WTC11 (cell line): ENCODE measurements at regions not wholly inside any gene's neighbourhood (a gene's known extent, or its start where the extent isn't known, plus 50 kb on each side); places are given as distances from the start of the nearest gene placed in this dataset.

Experiments
- ATAC-seq: fragments of 200-7000 bp; cut with Tn5 transposase; 2 replicates; pipeline ENCODE4 v1.10.0; 2021; ENCODE audit warnings: mild to moderate bottlenecking, moderate library complexity
- CTCF ChIA-PET: fragments of 300-600 bp; sonication (Branson Sonifier 250); formaldehyde crosslinking; loops from one replicate; lab custom pipeline; 2021; ENCODE audit warnings: antibody characterized with exemption; lab: Charles Lee
- POLR2A ChIA-PET: fragments of 350-600 bp; sonication (Branson Sonifier 250); formaldehyde crosslinking; loops from one replicate; lab custom pipeline; 2021; ENCODE audit warnings: antibody characterized with exemption; lab: Charles Lee
- DNase-seq: peaks from one replicate; pipeline ENCODE4 v3.0.0; 2021; ENCODE audit warnings: low spot score
- H3K27ac Mint-ChIP-seq: 2 replicates; pipeline ENCODE4 v1.8.0; 2021; ENCODE audit warnings: mixed read lengths
- H3K27me3 Mint-ChIP-seq: 2 replicates; pipeline ENCODE4 v1.8.0; 2021; ENCODE audit warnings: low read depth, mild to moderate bottlenecking, moderate library complexity, mixed read lengths
- H3K36me3 Mint-ChIP-seq: 2 replicates; pipeline ENCODE4 v1.8.0; 2021; ENCODE audit warnings: mixed read lengths
- H3K4me1 Mint-ChIP-seq: 2 replicates; pipeline ENCODE4 v1.8.0; 2022; ENCODE audit warnings: mixed read lengths
- H3K4me3 Mint-ChIP-seq: 2 replicates; pipeline ENCODE4 v1.8.0; 2021; ENCODE audit warnings: mild to moderate bottlenecking, moderate library complexity, mixed read lengths
- H3K9me3 Mint-ChIP-seq: 2 replicates; pipeline ENCODE4 v1.8.0; 2021; ENCODE audit warnings: mixed read lengths
- ELF4 ChIP-seq: sonication (generic); formaldehyde crosslinking; IDR thresholded peaks from 2 replicates; pipeline ENCODE4 v1.8.1; 2022; ENCODE audit warnings: low read depth, mild to moderate bottlenecking, moderate library complexity, missing genetic modification reagents
- EMX1 ChIP-seq: fragments of 250-450 bp; sonication (Bioruptor Pico); IDR thresholded peaks from 2 replicates; pipeline ENCODE4 v1.8.0; 2021; ENCODE audit warnings: mild to moderate bottlenecking
- ESRRA ChIP-seq: sonication (generic); formaldehyde crosslinking; IDR thresholded peaks from 2 replicates; pipeline ENCODE4 v1.8.1; 2022; ENCODE audit warnings: mild to moderate bottlenecking, missing genetic modification reagents, borderline replicate concordance
- HMGA2 ChIP-seq: fragments of 250-450 bp; sonication (Bioruptor Pico); IDR thresholded peaks from 2 replicates; pipeline ENCODE4 v1.4.0; 2021; ENCODE audit warnings: mild to moderate bottlenecking, moderate library complexity
- KAT7 ChIP-seq: sonication (generic); formaldehyde crosslinking; IDR thresholded peaks from 2 replicates; pipeline ENCODE4 v1.8.1; 2023; ENCODE audit warnings: missing genetic modification reagents, mild to moderate bottlenecking, borderline replicate concordance
- MXD4 ChIP-seq: fragments of 250-450 bp; sonication (Bioruptor Pico); IDR thresholded peaks from 2 replicates; pipeline ENCODE4 v1.8.0; 2021; ENCODE audit warnings: mild to moderate bottlenecking, moderate library complexity, borderline replicate concordance
- NFATC4 ChIP-seq: fragments of 250-450 bp; sonication (Bioruptor Pico); IDR thresholded peaks from 2 replicates; pipeline ENCODE4 v1.9.0; 2021; ENCODE audit warnings: mild to moderate bottlenecking
- NR2C2 ChIP-seq: sonication (generic); formaldehyde crosslinking; IDR thresholded peaks from 2 replicates; pipeline ENCODE4 v1.8.0; 2022; ENCODE audit warnings: mild to moderate bottlenecking, missing genetic modification reagents
- SMAD4 ChIP-seq: sonication (generic); formaldehyde crosslinking; IDR thresholded peaks from 2 replicates; pipeline ENCODE4 v1.8.0; 2022; ENCODE audit warnings: mild to moderate bottlenecking, missing genetic modification reagents
- ZBTB21 ChIP-seq: sonication (generic); formaldehyde crosslinking; IDR thresholded peaks from 2 replicates; pipeline ENCODE4 v1.8.1; 2023; ENCODE audit warnings: mild to moderate bottlenecking, missing genetic modification reagents, borderline replicate concordance
- ZNF396 ChIP-seq: fragments of 250-450 bp; sonication (Bioruptor Pico); IDR thresholded peaks from 2 replicates; pipeline ENCODE4 v1.8.0; 2021; ENCODE audit warnings: mild to moderate bottlenecking, moderate library complexity, borderline replicate concordance
- ZNF416 ChIP-seq: fragments of 250-450 bp; sonication (Bioruptor Pico); IDR thresholded peaks from 2 replicates; pipeline ENCODE4 v1.9.0; 2021; ENCODE audit warnings: mild to moderate bottlenecking, inconsistent platforms
- TF ChIP-seq, protein P1 (sequence below): sonication (generic); formaldehyde crosslinking; IDR thresholded peaks from 2 replicates; pipeline ENCODE4 v1.8.0; 2023; ENCODE audit warnings: missing genetic modification reagents, mild to moderate bottlenecking, borderline replicate concordance
- TF ChIP-seq, protein P2 (sequence below): sonication (generic); formaldehyde crosslinking; IDR thresholded peaks from 2 replicates; pipeline ENCODE4 v1.8.0; 2022; ENCODE audit warnings: missing genetic modification reagents
- TF ChIP-seq, protein P3 (sequence below): sonication (generic); formaldehyde crosslinking; IDR thresholded peaks from 2 replicates; pipeline ENCODE4 v1.8.1; 2023; ENCODE audit warnings: mild to moderate bottlenecking, missing genetic modification reagents, moderate library complexity
- TF ChIP-seq, protein P4 (sequence below): fragments of 250-450 bp; sonication (Bioruptor Pico); IDR thresholded peaks from 2 replicates; pipeline ENCODE4 v1.9.0; 2021; ENCODE audit warnings: mild to moderate bottlenecking, borderline replicate concordance
- TF ChIP-seq, protein P5 (sequence below): fragments of 250-450 bp; sonication (Bioruptor Pico); IDR thresholded peaks from 2 replicates; pipeline ENCODE4 v2.1.2; 2022; ENCODE audit warnings: mild to moderate bottlenecking, moderate library complexity
- TF ChIP-seq, protein P6 (sequence below): sonication (generic); formaldehyde crosslinking; IDR thresholded peaks from 2 replicates; pipeline ENCODE4 v1.8.1; 2022; ENCODE audit warnings: missing genetic modification reagents, borderline replicate concordance

DNA sequence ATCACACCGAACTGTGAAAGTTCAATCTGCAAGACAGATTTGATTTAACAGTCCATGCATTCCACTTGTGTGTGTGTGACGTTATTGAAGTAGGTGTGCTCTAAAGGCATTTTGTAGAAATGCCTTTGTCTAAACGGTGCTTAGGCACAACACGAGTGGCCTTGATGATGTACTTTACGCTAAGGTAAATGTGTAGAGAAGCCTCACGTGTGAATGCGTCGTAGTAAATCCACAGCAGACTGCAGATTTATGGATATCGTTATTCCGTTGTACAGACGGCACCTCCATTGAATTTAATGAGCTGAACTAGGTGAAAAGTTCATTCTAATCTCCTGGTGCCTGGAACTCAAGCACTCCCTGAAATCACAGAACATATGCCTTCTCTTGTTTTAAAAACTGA lies 202.8 kb upstream of the STXBP6 start:
- Mint-ChIP-seq H3K9me3 (peaks cover 9% of the 10 kb centered on the region), H3K36me3 (no peaks in the 10 kb centered on the region), H3K4me3 (no peak overlapping the region), H3K4me1 (no peaks in the 10 kb centered on the region), H3K27me3 (no peaks in the 10 kb centered on the region), H3K27ac (no peak overlapping the region)
- CTCF ChIA-PET, result no interaction called here
- TF ChIP-seq KAT7 (CRISPR knock-in tag), result no peak
- TF ChIP-seq, protein P1, sequence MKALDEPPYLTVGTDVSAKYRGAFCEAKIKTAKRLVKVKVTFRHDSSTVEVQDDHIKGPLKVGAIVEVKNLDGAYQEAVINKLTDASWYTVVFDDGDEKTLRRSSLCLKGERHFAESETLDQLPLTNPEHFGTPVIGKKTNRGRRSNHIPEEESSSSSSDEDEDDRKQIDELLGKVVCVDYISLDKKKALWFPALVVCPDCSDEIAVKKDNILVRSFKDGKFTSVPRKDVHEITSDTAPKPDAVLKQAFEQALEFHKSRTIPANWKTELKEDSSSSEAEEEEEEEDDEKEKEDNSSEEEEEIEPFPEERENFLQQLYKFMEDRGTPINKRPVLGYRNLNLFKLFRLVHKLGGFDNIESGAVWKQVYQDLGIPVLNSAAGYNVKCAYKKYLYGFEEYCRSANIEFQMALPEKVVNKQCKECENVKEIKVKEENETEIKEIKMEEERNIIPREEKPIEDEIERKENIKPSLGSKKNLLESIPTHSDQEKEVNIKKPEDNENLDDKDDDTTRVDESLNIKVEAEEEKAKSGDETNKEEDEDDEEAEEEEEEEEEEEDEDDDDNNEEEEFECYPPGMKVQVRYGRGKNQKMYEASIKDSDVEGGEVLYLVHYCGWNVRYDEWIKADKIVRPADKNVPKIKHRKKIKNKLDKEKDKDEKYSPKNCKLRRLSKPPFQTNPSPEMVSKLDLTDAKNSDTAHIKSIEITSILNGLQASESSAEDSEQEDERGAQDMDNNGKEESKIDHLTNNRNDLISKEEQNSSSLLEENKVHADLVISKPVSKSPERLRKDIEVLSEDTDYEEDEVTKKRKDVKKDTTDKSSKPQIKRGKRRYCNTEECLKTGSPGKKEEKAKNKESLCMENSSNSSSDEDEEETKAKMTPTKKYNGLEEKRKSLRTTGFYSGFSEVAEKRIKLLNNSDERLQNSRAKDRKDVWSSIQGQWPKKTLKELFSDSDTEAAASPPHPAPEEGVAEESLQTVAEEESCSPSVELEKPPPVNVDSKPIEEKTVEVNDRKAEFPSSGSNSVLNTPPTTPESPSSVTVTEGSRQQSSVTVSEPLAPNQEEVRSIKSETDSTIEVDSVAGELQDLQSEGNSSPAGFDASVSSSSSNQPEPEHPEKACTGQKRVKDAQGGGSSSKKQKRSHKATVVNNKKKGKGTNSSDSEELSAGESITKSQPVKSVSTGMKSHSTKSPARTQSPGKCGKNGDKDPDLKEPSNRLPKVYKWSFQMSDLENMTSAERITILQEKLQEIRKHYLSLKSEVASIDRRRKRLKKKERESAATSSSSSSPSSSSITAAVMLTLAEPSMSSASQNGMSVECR, result no peak
- DNase-seq (no peak), ATAC-seq (no peak)
- POLR2A ChIA-PET, result no interaction called here

DNA sequence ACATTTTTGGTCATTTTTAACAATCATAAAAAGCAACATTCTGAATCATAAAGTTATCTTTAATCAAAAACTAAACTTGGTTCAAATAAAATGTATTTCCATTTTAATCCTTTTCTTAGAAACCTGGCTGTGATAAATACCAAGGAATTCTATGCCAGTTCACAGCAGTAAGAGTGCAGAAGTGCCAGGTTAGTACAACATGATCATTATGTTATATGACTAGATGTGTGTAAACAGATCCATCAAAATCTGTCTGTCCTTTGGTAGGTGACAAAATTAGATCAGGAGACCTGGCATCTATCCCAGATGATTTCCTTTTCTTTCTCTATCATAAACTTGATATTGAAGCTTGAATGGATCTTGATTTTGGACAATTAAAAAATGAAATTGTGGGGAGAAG lies 200.6 kb upstream of the STXBP6 start:
- Mint-ChIP-seq H3K4me3 (no peak overlapping the region), H3K27me3 (no peaks in the 10 kb centered on the region), H3K4me1 (no peaks in the 10 kb centered on the region), H3K9me3 (peaks cover 9% of the 10 kb centered on the region), H3K27ac (no peak overlapping the region), H3K36me3 (no peaks in the 10 kb centered on the region)
- ChIA-PET POLR2A (no interaction called here), CTCF (no interaction called here)
- ATAC-seq (no peak), DNase-seq (no peak)
- TF ChIP-seq ZNF416 (CRISPR knock-in tag) (no peak), SMAD4 (CRISPR knock-in tag) (no peak), ELF4 (CRISPR knock-in tag) (no peak), NR2C2 (CRISPR knock-in tag) (no peak), EMX1 (CRISPR knock-in tag) (no peak), NFATC4 (CRISPR knock-in tag) (no peak), HMGA2 (no peak), ZBTB21 (no peak), ESRRA (CRISPR knock-in tag) (no peak), MXD4 (CRISPR knock-in tag) (no peak), ZNF396 (CRISPR knock-in tag) (no peak)
- TF ChIP-seq, protein P2, sequence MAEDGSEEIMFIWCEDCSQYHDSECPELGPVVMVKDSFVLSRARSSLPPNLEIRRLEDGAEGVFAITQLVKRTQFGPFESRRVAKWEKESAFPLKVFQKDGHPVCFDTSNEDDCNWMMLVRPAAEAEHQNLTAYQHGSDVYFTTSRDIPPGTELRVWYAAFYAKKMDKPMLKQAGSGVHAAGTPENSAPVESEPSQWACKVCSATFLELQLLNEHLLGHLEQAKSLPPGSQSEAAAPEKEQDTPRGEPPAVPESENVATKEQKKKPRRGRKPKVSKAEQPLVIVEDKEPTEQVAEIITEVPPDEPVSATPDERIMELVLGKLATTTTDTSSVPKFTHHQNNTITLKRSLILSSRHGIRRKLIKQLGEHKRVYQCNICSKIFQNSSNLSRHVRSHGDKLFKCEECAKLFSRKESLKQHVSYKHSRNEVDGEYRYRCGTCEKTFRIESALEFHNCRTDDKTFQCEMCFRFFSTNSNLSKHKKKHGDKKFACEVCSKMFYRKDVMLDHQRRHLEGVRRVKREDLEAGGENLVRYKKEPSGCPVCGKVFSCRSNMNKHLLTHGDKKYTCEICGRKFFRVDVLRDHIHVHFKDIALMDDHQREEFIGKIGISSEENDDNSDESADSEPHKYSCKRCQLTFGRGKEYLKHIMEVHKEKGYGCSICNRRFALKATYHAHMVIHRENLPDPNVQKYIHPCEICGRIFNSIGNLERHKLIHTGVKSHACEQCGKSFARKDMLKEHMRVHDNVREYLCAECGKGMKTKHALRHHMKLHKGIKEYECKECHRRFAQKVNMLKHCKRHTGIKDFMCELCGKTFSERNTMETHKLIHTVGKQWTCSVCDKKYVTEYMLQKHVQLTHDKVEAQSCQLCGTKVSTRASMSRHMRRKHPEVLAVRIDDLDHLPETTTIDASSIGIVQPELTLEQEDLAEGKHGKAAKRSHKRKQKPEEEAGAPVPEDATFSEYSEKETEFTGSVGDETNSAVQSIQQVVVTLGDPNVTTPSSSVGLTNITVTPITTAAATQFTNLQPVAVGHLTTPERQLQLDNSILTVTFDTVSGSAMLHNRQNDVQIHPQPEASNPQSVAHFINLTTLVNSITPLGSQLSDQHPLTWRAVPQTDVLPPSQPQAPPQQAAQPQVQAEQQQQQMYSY, result no peak
- TF ChIP-seq, protein P3, sequence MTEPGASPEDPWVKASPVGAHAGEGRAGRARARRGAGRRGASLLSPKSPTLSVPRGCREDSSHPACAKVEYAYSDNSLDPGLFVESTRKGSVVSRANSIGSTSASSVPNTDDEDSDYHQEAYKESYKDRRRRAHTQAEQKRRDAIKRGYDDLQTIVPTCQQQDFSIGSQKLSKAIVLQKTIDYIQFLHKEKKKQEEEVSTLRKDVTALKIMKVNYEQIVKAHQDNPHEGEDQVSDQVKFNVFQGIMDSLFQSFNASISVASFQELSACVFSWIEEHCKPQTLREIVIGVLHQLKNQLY (CRISPR knock-in tag), result no peak
- TF ChIP-seq, protein P4, sequence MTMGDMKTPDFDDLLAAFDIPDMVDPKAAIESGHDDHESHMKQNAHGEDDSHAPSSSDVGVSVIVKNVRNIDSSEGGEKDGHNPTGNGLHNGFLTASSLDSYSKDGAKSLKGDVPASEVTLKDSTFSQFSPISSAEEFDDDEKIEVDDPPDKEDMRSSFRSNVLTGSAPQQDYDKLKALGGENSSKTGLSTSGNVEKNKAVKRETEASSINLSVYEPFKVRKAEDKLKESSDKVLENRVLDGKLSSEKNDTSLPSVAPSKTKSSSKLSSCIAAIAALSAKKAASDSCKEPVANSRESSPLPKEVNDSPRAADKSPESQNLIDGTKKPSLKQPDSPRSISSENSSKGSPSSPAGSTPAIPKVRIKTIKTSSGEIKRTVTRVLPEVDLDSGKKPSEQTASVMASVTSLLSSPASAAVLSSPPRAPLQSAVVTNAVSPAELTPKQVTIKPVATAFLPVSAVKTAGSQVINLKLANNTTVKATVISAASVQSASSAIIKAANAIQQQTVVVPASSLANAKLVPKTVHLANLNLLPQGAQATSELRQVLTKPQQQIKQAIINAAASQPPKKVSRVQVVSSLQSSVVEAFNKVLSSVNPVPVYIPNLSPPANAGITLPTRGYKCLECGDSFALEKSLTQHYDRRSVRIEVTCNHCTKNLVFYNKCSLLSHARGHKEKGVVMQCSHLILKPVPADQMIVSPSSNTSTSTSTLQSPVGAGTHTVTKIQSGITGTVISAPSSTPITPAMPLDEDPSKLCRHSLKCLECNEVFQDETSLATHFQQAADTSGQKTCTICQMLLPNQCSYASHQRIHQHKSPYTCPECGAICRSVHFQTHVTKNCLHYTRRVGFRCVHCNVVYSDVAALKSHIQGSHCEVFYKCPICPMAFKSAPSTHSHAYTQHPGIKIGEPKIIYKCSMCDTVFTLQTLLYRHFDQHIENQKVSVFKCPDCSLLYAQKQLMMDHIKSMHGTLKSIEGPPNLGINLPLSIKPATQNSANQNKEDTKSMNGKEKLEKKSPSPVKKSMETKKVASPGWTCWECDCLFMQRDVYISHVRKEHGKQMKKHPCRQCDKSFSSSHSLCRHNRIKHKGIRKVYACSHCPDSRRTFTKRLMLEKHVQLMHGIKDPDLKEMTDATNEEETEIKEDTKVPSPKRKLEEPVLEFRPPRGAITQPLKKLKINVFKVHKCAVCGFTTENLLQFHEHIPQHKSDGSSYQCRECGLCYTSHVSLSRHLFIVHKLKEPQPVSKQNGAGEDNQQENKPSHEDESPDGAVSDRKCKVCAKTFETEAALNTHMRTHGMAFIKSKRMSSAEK (CRISPR knock-in tag), result no peak
- TF ChIP-seq, protein P5, sequence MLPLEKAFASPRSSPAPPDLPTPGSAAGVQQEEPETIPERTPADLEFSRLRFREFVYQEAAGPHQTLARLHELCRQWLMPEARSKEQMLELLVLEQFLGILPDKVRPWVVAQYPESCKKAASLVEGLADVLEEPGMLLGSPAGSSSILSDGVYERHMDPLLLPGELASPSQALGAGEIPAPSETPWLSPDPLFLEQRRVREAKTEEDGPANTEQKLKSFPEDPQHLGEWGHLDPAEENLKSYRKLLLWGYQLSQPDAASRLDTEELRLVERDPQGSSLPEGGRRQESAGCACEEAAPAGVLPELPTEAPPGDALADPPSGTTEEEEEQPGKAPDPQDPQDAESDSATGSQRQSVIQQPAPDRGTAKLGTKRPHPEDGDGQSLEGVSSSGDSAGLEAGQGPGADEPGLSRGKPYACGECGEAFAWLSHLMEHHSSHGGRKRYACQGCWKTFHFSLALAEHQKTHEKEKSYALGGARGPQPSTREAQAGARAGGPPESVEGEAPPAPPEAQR, result no peak
- TF ChIP-seq, protein P6, sequence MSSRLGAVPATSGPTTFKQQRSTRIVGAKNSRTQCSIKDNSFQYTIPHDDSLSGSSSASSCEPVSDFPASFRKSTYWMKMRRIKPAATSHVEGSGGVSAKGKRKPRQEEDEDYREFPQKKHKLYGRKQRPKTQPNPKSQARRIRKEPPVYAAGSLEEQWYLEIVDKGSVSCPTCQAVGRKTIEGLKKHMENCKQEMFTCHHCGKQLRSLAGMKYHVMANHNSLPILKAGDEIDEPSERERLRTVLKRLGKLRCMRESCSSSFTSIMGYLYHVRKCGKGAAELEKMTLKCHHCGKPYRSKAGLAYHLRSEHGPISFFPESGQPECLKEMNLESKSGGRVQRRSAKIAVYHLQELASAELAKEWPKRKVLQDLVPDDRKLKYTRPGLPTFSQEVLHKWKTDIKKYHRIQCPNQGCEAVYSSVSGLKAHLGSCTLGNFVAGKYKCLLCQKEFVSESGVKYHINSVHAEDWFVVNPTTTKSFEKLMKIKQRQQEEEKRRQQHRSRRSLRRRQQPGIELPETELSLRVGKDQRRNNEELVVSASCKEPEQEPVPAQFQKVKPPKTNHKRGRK (CRISPR knock-in tag), result no peak
